Liver (tissue), 8 donors: ENCODE measurements at regions not wholly inside any gene's neighbourhood (a gene's known extent, or its start where the extent isn't known, plus 50 kb on each side); places are given as distances from the start of the nearest gene placed in this dataset.

ENCODE experiments used
- DNase-seq: peaks from one replicate; pipeline ENCODE4 v3.0.0-alpha.2; 2017; ENCODE audit warnings: low spot score
- H3K27ac ChIP-seq, 2 donors: one replicate each; pipeline ENCODE4 v1.7.0; 2013; ENCODE audit warnings: inconsistent platforms in 2 of 2, low read length in 2 of 2, control low read depth in 1 of 2, low read depth in 1 of 2, mild to moderate bottlenecking in 1 of 2
- H3K27me3 ChIP-seq, 4 donors: one replicate each; pipeline versions ENCODE4 v1.6.1 to v1.7.0; 2013; ENCODE audit warnings: low read length in 3 of 4, inconsistent platforms in 1 of 4, mild to moderate bottlenecking in 1 of 4, moderate library complexity in 1 of 4; ENCODE audit not compliant: control insufficient read depth in 4 of 4, insufficient read depth in 4 of 4
- H3K36me3 ChIP-seq, 4 donors: one replicate each; pipeline versions ENCODE4 v1.6.1 to v1.7.0; 2013; ENCODE audit warnings: low read length in 3 of 4, mild to moderate bottlenecking in 3 of 4, low read depth in 1 of 4, moderate library complexity in 1 of 4; ENCODE audit not compliant: control insufficient read depth in 4 of 4, insufficient read depth in 3 of 4
- H3K4me1 ChIP-seq, 4 donors: one replicate each; pipeline versions ENCODE4 v1.6.1 to v1.7.0; 2013; ENCODE audit warnings: low read length in 3 of 4, mild to moderate bottlenecking in 3 of 4, moderate library complexity in 1 of 4; ENCODE audit not compliant: control insufficient read depth in 4 of 4, insufficient read depth in 4 of 4
- H3K4me3 ChIP-seq, 3 donors: one replicate each; pipeline versions ENCODE4 v1.6.1 to v1.7.0; 2013; ENCODE audit warnings: low read length in 3 of 3, control low read depth in 1 of 3, low read depth in 1 of 3, mild to moderate bottlenecking in 1 of 3
- H3K9ac ChIP-seq, 2 donors: one replicate each; pipeline ENCODE4 v1.7.0; 2013; ENCODE audit warnings: low read length in 2 of 2, mild to moderate bottlenecking in 2 of 2, moderate library complexity in 2 of 2, control low read depth in 1 of 2, low read depth in 1 of 2
- H3K9me3 ChIP-seq, 4 donors: one replicate each; pipeline versions ENCODE4 v1.6.1 to v1.7.0; 2013; ENCODE audit warnings: low read length in 3 of 4; ENCODE audit not compliant: control insufficient read depth in 4 of 4
- EGR1 ChIP-seq, 2 donors: IDR thresholded peaks; 2 replicates each; pipeline ENCODE4 v1.6.1; 2016 to 2018; ENCODE audit warnings: antibody characterized with exemption in 2 of 2, low read depth in 2 of 2
- FOXA1 ChIP-seq: IDR thresholded peaks from 2 replicates; pipeline ENCODE4 v1.6.1; 2016; ENCODE audit warnings: antibody characterized with exemption
- FOXA2 ChIP-seq: IDR thresholded peaks from 2 replicates; pipeline ENCODE4 v1.6.1; 2016; ENCODE audit warnings: antibody characterized with exemption
- GABPA ChIP-seq, 2 donors: IDR thresholded peaks in 1 of 2; conservative IDR thresholded peaks in 1 of 2; 2 replicates each; pipeline ENCODE4 v1.6.1; 2016; ENCODE audit warnings: antibody characterized with exemption in 2 of 2, mild to moderate bottlenecking in 1 of 2, moderate library complexity in 1 of 2
- HNF4A ChIP-seq, 2 donors: conservative IDR thresholded peaks; 2 replicates each; pipeline ENCODE4 v1.6.1; 2016; ENCODE audit warnings: antibody characterized with exemption in 2 of 2, mild to moderate bottlenecking in 2 of 2
- HNF4G ChIP-seq: IDR thresholded peaks from 2 replicates; pipeline ENCODE4 v1.6.1; 2016; ENCODE audit warnings: antibody characterized with exemption
- JUND ChIP-seq, 2 donors: IDR thresholded peaks; 2 replicates each; pipeline ENCODE4 v1.6.1; 2016; ENCODE audit warnings: antibody characterized with exemption in 2 of 2
- MAX ChIP-seq: IDR thresholded peaks from 2 replicates; pipeline ENCODE4 v1.6.1; 2016; ENCODE audit warnings: antibody characterized with exemption
- NR2F2 ChIP-seq: IDR thresholded peaks from 2 replicates; pipeline ENCODE4 v1.6.1; 2016; ENCODE audit warnings: antibody characterized with exemption
- RAD21 ChIP-seq, 2 donors: IDR thresholded peaks; 2 replicates each; pipeline ENCODE4 v1.6.1; 2016; ENCODE audit warnings: antibody characterized with exemption in 2 of 2, mild to moderate bottlenecking in 2 of 2
- REST ChIP-seq: IDR thresholded peaks from 2 replicates; pipeline ENCODE4 v1.6.1; 2016; ENCODE audit warnings: antibody characterized with exemption, mild to moderate bottlenecking
- SP1 ChIP-seq: IDR thresholded peaks from 2 replicates; pipeline ENCODE4 v1.6.1; 2018; ENCODE audit warnings: antibody characterized with exemption, mild to moderate bottlenecking
- TAF1 ChIP-seq: conservative IDR thresholded peaks from 2 replicates; pipeline ENCODE4 v1.6.1; 2016; ENCODE audit warnings: antibody characterized with exemption, mild to moderate bottlenecking
- YY1 ChIP-seq: IDR thresholded peaks from 2 replicates; pipeline ENCODE4 v1.6.1; 2016; ENCODE audit warnings: antibody characterized with exemption, mild to moderate bottlenecking
- ZBTB33 ChIP-seq: IDR thresholded peaks from 2 replicates; pipeline ENCODE4 v1.6.1; 2016; ENCODE audit warnings: antibody characterized with exemption
- WGBS: extraction: QIAGEN DNeasy Blood & Tissue Kit; methylation state at CpG from one replicate; pipeline ENCODE4 v1.1.7; 2013; 5-methylcytosine and 5-hydroxymethylcytosine counted together
- TF ChIP-seq, protein P1 (sequence below): fragments of 150-350 bp; IDR thresholded peaks from 2 replicates; pipeline ENCODE4 v1.5.1; 2017; ENCODE audit warnings: improper control_type of control experiment, low read depth, low read length; ENCODE audit not compliant: missing input control
- TF ChIP-seq, protein P2 (sequence below): IDR thresholded peaks from 2 replicates; pipeline ENCODE4 v1.6.1; 2016; ENCODE audit warnings: antibody characterized with exemption
- donor health status: healthy.
- donor health status: healthy.
- donor health status: healthy.
- donor health status: healthy.
- donor health status: healthy.

- 91% methylated on average over 2 of the region's 2 CpGs for WGBS
These were observed 137.1 kb upstream of the RMP24 start for GRCh38 chr18:35835366-35835765.

More at GRCh38 chr18:35835366-35835765, 137.1 kb upstream of the RMP24 start:
- TF ChIP-seq TAF1 = no peak
- TF ChIP-seq SP1 = no peak
- TF ChIP-seq YY1 = no peak
- TF ChIP-seq JUND (IDR thresholded peaks at IDR 0.05) = no peak
- TF ChIP-seq NR2F2 = no peak
- TF ChIP-seq HNF4G = no peak
- TF ChIP-seq, protein P1, sequence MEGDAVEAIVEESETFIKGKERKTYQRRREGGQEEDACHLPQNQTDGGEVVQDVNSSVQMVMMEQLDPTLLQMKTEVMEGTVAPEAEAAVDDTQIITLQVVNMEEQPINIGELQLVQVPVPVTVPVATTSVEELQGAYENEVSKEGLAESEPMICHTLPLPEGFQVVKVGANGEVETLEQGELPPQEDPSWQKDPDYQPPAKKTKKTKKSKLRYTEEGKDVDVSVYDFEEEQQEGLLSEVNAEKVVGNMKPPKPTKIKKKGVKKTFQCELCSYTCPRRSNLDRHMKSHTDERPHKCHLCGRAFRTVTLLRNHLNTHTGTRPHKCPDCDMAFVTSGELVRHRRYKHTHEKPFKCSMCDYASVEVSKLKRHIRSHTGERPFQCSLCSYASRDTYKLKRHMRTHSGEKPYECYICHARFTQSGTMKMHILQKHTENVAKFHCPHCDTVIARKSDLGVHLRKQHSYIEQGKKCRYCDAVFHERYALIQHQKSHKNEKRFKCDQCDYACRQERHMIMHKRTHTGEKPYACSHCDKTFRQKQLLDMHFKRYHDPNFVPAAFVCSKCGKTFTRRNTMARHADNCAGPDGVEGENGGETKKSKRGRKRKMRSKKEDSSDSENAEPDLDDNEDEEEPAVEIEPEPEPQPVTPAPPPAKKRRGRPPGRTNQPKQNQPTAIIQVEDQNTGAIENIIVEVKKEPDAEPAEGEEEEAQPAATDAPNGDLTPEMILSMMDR = no peak
- no peak for TF ChIP-seq ZBTB33
- TF ChIP-seq MAX = no peak
- no peak for TF ChIP-seq FOXA2
- no peak for TF ChIP-seq EGR1 (IDR thresholded peaks at IDR 0.05; ENCODE audit: low read depth in 2 of 2)
- no peak for TF ChIP-seq RAD21 (IDR thresholded peaks at IDR 0.05)
- TF ChIP-seq FOXA1 = no peak
- no peak for TF ChIP-seq REST
- TF ChIP-seq, protein P2, sequence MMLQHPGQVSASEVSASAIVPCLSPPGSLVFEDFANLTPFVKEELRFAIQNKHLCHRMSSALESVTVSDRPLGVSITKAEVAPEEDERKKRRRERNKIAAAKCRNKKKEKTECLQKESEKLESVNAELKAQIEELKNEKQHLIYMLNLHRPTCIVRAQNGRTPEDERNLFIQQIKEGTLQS = no peak
- TF ChIP-seq HNF4A (conservative IDR thresholded peaks at IDR 0.05) = no peak
- TF ChIP-seq GABPA (IDR thresholded peaks at IDR 0.05 in 1 of 2, conservative IDR thresholded peaks at IDR 0.05 in 1 of 2) = no peak
- Histone ChIP-seq H3K36me3 (no peaks in the 10 kb centered on the region), H3K9ac (no peak overlapping the region), H3K4me3 (no peak overlapping the region), H3K4me1 (no peaks in the 10 kb centered on the region), H3K9me3 (peaks cover 0 to 12% (median 2%) of the 10 kb centered on the region in 4 donors), H3K27ac (no peak overlapping the region), H3K27me3 (no peaks in the 10 kb centered on the region)
- DNase-seq = no peak
